ENCODE measurements at regions not wholly inside any gene's neighbourhood (a gene's known extent, or its start where the extent isn't known, plus 50 kb on each side); places are given as distances from the start of the nearest gene placed in this dataset.

GRCh38 chr5:43774881-43775399 is 172.0 kb downstream of the NNT start:
- H2BK120ac ChIP-seq (ENCODE audit: low read depth, low read length, poor library complexity, severe bottlenecking), result no peak overlapping the region
- no peak overlapping the region for H3K27ac ChIP-seq (ENCODE audit: insufficient read length, low read depth, low read length)
- no peak overlapping the region for H3K23ac ChIP-seq (ENCODE audit: insufficient read length, low read depth, low read length)
- no peaks in the 10 kb centered on the region; a peak in 1 of 5 replicates for H3K9me3 Mint-ChIP-seq
- no peak overlapping the region for H3K4me2 ChIP-seq (ENCODE audit: insufficient read depth, insufficient read length, low read length)
- H3K79me2 ChIP-seq (ENCODE audit: insufficient read depth, low read length), result no peaks in the 10 kb centered on the region
- H3K27me3 Mint-ChIP-seq (ENCODE audit: low read depth), result no peaks in the 10 kb centered on the region
- H3K4me3 Mint-ChIP-seq, result no peak overlapping the region
- H3K27me3 ChIP-seq (ENCODE audit: insufficient read depth, low read length), result no peaks in the 10 kb centered on the region
- no peak overlapping the region for H2AFZ ChIP-seq (ENCODE audit: low read length)
- no peak overlapping the region for H3K4ac ChIP-seq (ENCODE audit: low read depth, low read length)
- H4K5ac ChIP-seq (ENCODE audit: insufficient read length, low read depth, low read length), result no peak overlapping the region
- H2AK5ac ChIP-seq (ENCODE audit: insufficient read length, low read length), result no peak overlapping the region
- H3K79me1 ChIP-seq (ENCODE audit: insufficient read depth, low read depth, low read length, poor library complexity, severe bottlenecking), result no peaks in the 10 kb centered on the region
- H3K18ac ChIP-seq (ENCODE audit: insufficient read length, low read depth, low read length), result no peak overlapping the region
- no peak overlapping the region for H3K56ac ChIP-seq (ENCODE audit: insufficient read length, low read depth, low read length)
- H3K4me1 ChIP-seq (ENCODE audit: insufficient read depth, low read length), result peaks cover 3% of the 10 kb centered on the region; the same call in 1 of the 2 replicates
- no peak for TF ChIP-seq CTCF (conservative IDR thresholded peaks at IDR 0.05)
- DNase-seq, result no peak
- H2BK15ac ChIP-seq (ENCODE audit: low read depth, low read length), result no peak overlapping the region
- no peak overlapping the region for H2BK20ac ChIP-seq (ENCODE audit: low read depth, low read length, poor library complexity, severe bottlenecking)
- no peak overlapping the region for H3K9ac ChIP-seq (ENCODE audit: extremely low read depth, insufficient read length, low read length)
- no peak overlapping the region for H4K91ac ChIP-seq (ENCODE audit: insufficient read length, low read depth, low read length)
- H2BK12ac ChIP-seq (ENCODE audit: insufficient read length, low read depth, low read length), result no peak overlapping the region
- H3K36me3 Mint-ChIP-seq (ENCODE audit: insufficient read depth in 1 of 3, low read depth in 3 of 3), result no peaks in the 10 kb centered on the region
- H4K8ac ChIP-seq (replicated peaks; ENCODE audit: insufficient read length, low read depth, low read length), result no peak overlapping the region
- no peaks in the 10 kb centered on the region for H4K20me1 ChIP-seq (ENCODE audit: control insufficient read depth, insufficient read depth, insufficient read length)
- no peak overlapping the region for H3T11ph ChIP-seq (ENCODE audit: low read length)
- H3K23me2 ChIP-seq (ENCODE audit: insufficient read length, low read depth, low read length, poor library complexity, severe bottlenecking), result no peaks in the 10 kb centered on the region
- no CpG with 5 or more reads among the region's 1 CpG for WGBS (ENCODE audit: extremely low coverage, insufficient read length, low lambda C conversion rate)
- peaks cover 9 to 20% of the 10 kb centered on the region in 2 experiments; a peak in 3 of 4 replicates for H3K4me1 Mint-ChIP-seq
- H3K9me3 ChIP-seq (ENCODE audit: control insufficient read depth, low read depth, low read length), result no peaks in the 10 kb centered on the region
- no peak overlapping the region; a peak in 1 of 7 replicates for H3K27ac Mint-ChIP-seq
- H3K14ac ChIP-seq (ENCODE audit: insufficient read depth, low read length), result no peak overlapping the region
- H2BK5ac ChIP-seq (ENCODE audit: insufficient read length, low read length), result no peak overlapping the region

All from H9 (cell line).